Thyroid gland (tissue), 4 donors: ENCODE measurements at regions not wholly inside any gene's neighbourhood (a gene's known extent, or its start where the extent isn't known, plus 50 kb on each side); places are given as distances from the start of the nearest gene placed in this dataset.

Source experiments
- DNase-seq, 2 donors: peaks; one replicate each; pipeline ENCODE4 v3.0.0-alpha.2; 2019
- H3K27ac ChIP-seq, 3 donors: fragments of 200-600 bp; sonication (generic); 1 replicate in 2 of 3; 2 replicates in 1 of 3; pipeline ENCODE4 v1.5.1; 2016 to 2019; ENCODE audit warnings: mild to moderate bottlenecking in 1 of 3, moderate library complexity in 1 of 3
- H3K27me3 ChIP-seq: fragments of 200-600 bp; sonication (generic); one replicate; pipeline ENCODE4 v1.5.1; 2019
- H3K36me3 ChIP-seq, 2 donors: fragments of 200-600 bp; sonication (generic); one replicate each; pipeline ENCODE4 v1.5.1; 2016 to 2019
- H3K4me1 ChIP-seq, 2 donors: fragments of 200-600 bp; sonication (generic); one replicate each; pipeline ENCODE4 v1.5.1; 2017 to 2019
- H3K4me3 ChIP-seq, 3 donors: fragments of 200-600 bp; sonication (generic); replicated peaks in 1 of 3; 1 replicate in 2 of 3; 2 replicates in 1 of 3; pipeline ENCODE4 v1.5.1; 2016; ENCODE audit warnings: mild to moderate bottlenecking in 1 of 3
- H3K9me3 ChIP-seq: fragments of 200-600 bp; sonication (generic); one replicate; pipeline ENCODE4 v1.5.1; 2017
- CTCF ChIP-seq, 6 experiments: fragments of 200-600 bp in 3 of 6; fragments of 450-650 bp in 3 of 6; sonication (generic) in 3 of 6; IDR thresholded peaks; one replicate each; pipeline ENCODE4 v1.5.1; 2016 to 2019; ENCODE audit warnings: antibody characterized with exemption in 6 of 6, mild to moderate bottlenecking in 2 of 6, inconsistent platforms in 1 of 6, moderate library complexity in 1 of 6
- POLR2A ChIP-seq, 2 donors: fragments of 450-650 bp; IDR thresholded peaks; one replicate each; pipeline ENCODE4 v1.6.1; 2017; ENCODE audit warnings: antibody characterized with exemption in 2 of 2, mild to moderate bottlenecking in 2 of 2, moderate library complexity in 1 of 2
- WGBS, 2 donors: methylation state at CpG; one replicate each; pipeline ENCODE4 v1.1.5; 2017; 5-methylcytosine and 5-hydroxymethylcytosine counted together
- intact Hi-C: fragments of 100-400 bp; cut with DNase I; formaldehyde crosslinking; loops from one replicate; pipeline ENCODE4 v1.15.1; 2023

DNA sequence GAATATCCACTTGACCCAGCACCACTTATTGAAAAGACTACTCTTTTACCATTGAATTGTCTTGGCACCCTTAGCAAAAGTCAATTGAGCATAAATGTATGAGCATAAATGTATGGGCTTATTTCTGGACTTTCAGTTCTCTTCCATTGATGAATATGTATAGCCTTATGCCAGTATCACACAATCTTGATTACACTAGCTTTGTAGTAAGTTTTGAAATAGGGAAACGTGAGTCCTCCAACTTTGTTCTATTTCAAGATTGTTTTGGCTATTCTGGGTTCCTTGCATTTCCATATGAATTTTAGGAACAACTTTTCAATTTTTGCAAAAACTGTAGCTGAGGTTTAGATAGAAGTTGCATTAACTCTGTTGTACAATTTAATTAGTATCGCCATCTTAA, 601.0 kb downstream of the TLE1 start:
- TF ChIP-seq CTCF (IDR thresholded peaks at IDR 0.05): no peak
- no peak for TF ChIP-seq POLR2A (IDR thresholded peaks at IDR 0.05)
- Histone ChIP-seq H3K4me1 (no peaks in the 10 kb centered on the region), H3K27ac (no peak overlapping the region), H3K4me3 (no peak overlapping the region), H3K9me3 (no peaks in the 10 kb centered on the region), H3K27me3 (no peaks in the 10 kb centered on the region), H3K36me3 (no peaks in the 10 kb centered on the region)
- 91 to 95% methylated on average over 2 of the region's 2 CpGs for WGBS, 2 donors
- intact Hi-C loops: no loop called here
- DNase-seq: no peak

GRCh38 chr9:81086416-81086815, 602.9 kb downstream of the TLE1 start:
- Histone ChIP-seq H3K27me3 (no peaks in the 10 kb centered on the region), H3K9me3 (no peaks in the 10 kb centered on the region), H3K27ac (no peak overlapping the region), H3K4me1 (no peaks in the 10 kb centered on the region), H3K36me3 (no peaks in the 10 kb centered on the region), H3K4me3 (no peak overlapping the region)
- intact Hi-C loops: no loop called here
- 80 to 83% methylated on average over 3 of the region's 3 CpGs for whole genome bisulfite sequencing, 2 donors
- TF ChIP-seq POLR2A (IDR thresholded peaks at IDR 0.05) (no peak), CTCF (IDR thresholded peaks at IDR 0.05) (no peak)
- no peak for DNase-seq

GRCh38 chr9:81083854-81084512, 605.4 kb downstream of the TLE1 start:
- no peak for TF ChIP-seq POLR2A (IDR thresholded peaks at IDR 0.05)
- TF ChIP-seq CTCF (IDR thresholded peaks at IDR 0.05): no peak
- Histone ChIP-seq H3K27ac (no peak overlapping the region), H3K4me3 (no peak overlapping the region), H3K4me1 (no peaks in the 10 kb centered on the region), H3K27me3 (no peaks in the 10 kb centered on the region), H3K36me3 (no peaks in the 10 kb centered on the region), H3K9me3 (no peaks in the 10 kb centered on the region)
- no peak for DNase-seq
- intact Hi-C loops: no loop called here
- WGBS, 2 donors: 85 to 90% methylated on average over 3 of the region's 3 CpGs

- TF ChIP-seq POLR2A (IDR thresholded peaks at IDR 0.05) (no peak), CTCF (IDR thresholded peaks at IDR 0.05) (no peak)
- intact Hi-C loops: no loop called here
- Histone ChIP-seq H3K27ac (no peak overlapping the region), H3K4me3 (no peak overlapping the region), H3K9me3 (no peaks in the 10 kb centered on the region), H3K4me1 (no peaks in the 10 kb centered on the region), H3K27me3 (no peaks in the 10 kb centered on the region), H3K36me3 (no peaks in the 10 kb centered on the region)
- WGBS, 2 donors: 64 to 70% methylated on average over 4 of the region's 4 CpGs
- no peak for DNase-seq
These were observed 606.3 kb downstream of the TLE1 start for GRCh38 chr9:81083067-81083466.

DNA sequence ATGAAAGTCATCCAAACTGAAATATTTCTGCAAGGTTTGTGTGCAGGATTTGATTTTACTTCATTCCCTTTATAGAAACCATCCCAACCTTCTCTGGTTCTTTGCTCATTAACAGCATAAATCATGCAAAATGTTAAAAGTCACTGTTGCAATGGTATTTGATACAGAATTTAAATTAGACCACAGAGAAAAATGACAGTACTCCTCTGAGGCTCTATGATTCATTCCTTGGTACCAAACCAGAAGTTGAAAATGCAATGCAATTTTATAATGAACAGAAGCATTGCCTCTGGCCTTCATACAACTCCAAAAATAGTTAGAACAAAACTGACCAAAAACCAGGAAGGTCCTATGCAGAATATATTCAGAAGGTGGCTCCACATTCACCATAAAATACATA, 607.1 kb downstream of the TLE1 start:
- no peak for DNase-seq
- Histone ChIP-seq H3K27ac (no peak overlapping the region), H3K9me3 (no peaks in the 10 kb centered on the region), H3K36me3 (no peaks in the 10 kb centered on the region), H3K4me1 (no peaks in the 10 kb centered on the region), H3K4me3 (no peak overlapping the region), H3K27me3 (no peaks in the 10 kb centered on the region)
- intact Hi-C loops: no loop called here
- TF ChIP-seq POLR2A (IDR thresholded peaks at IDR 0.05) (no peak), CTCF (IDR thresholded peaks at IDR 0.05) (no peak)
